GM13977 (cell line): ENCODE measurements at regions not wholly inside any gene's neighbourhood (a gene's known extent, or its start where the extent isn't known, plus 50 kb on each side); places are given as distances from the start of the nearest gene placed in this dataset.

Source experiments
- DNase-seq: peaks from one replicate; pipeline ENCODE4 v3.0.0; 2012; ENCODE audit warnings: low spot score
- CTCF ChIP-seq: IDR thresholded peaks from 2 replicates; pipeline ENCODE4 v1.5.1; 2012; ENCODE audit warnings: mild to moderate bottlenecking, control low read depth; ENCODE audit not compliant: insufficient read depth; ENCODE audit errors: extremely low read depth, missing control alignments
- in situ Hi-C: fragments of 300-500 bp; cut with MboI; formaldehyde crosslinking; loops from one replicate; pipeline ENCODE4 v1.12.0; 2022; ENCODE audit warnings: low sequenced_read_pairs, low pct_unique_long_range_greater_than_20kb, mixed read lengths, inconsistent platforms; ENCODE audit not compliant: unreplicated experiment

- TF ChIP-seq CTCF = no peak
- in situ Hi-C loops = no loop called here
- no peak for DNase-seq
Measured at GRCh38 chr19:28943651-28944050, 269.3 kb downstream of the UQCRFS1 start.

- in situ Hi-C loops = no loop called here
- DNase-seq = no peak
- TF ChIP-seq CTCF = no peak
Measured at GRCh38 chr19:28941833-28942232, 271.1 kb downstream of the UQCRFS1 start.

GRCh38 chr19:28940751-28941500, 272.0 kb downstream of the UQCRFS1 start:
- DNase-seq = no peak
- no peak for TF ChIP-seq CTCF
- in situ Hi-C loops = no loop called here

GRCh38 chr19:28939236-28939635, 273.7 kb downstream of the UQCRFS1 start:
- DNase-seq = no peak
- in situ Hi-C loops = no loop called here
- TF ChIP-seq CTCF = no peak

- in situ Hi-C loops = no loop called here
- no peak for DNase-seq
- no peak for TF ChIP-seq CTCF
Measured at GRCh38 chr19:28936001-28936400, 276.9 kb downstream of the UQCRFS1 start.

GRCh38 chr19:28934631-28935030, 278.3 kb downstream of the UQCRFS1 start:
- in situ Hi-C loops = no loop called here
- DNase-seq = no peak
- TF ChIP-seq CTCF = no peak
